ENCODE measurements at regions not wholly inside any gene's neighbourhood (a gene's known extent, or its start where the extent isn't known, plus 50 kb on each side); places are given as distances from the start of the nearest gene placed in this dataset.

DNA sequence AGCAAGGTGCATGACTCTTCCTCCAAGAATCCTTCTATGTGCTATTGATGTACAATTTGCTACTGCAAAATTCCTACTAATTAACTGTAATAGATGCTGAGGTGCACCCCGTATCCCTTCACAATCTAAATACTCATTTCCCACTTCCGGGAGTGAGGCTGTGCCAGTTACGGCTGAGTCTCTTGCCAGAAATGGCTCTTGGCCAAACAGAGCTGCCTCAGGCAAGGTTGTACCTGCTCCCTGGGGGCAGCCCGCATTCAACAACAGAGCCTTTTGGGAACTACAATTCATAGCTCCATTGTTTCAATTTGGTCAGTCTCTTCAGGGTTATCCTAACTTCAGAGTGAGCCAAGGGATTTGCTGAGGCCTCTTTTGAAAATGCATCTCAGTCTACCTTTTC lies 789.8 kb upstream of the MAP3K7 start:
- no peak for TF ChIP-seq CTCF (IDR thresholded peaks at IDR 0.05)
- no peak overlapping the region for H3K4me3 ChIP-seq
- DNase-seq (ENCODE audit: low spot score) = no peak
- no peak overlapping the region for H3K27ac ChIP-seq

- DNase-seq (ENCODE audit: low spot score) = no peak
- H3K4me3 ChIP-seq = no peak overlapping the region
- no peak overlapping the region for H3K27ac ChIP-seq
- TF ChIP-seq CTCF (IDR thresholded peaks at IDR 0.05) = no peak
Measured at GRCh38 chr6:91366781-91367180, 779.9 kb upstream of the MAP3K7 start.

- H3K27ac ChIP-seq = no peak overlapping the region
- TF ChIP-seq CTCF (IDR thresholded peaks at IDR 0.05) = no peak
- no peak overlapping the region for H3K4me3 ChIP-seq
- DNase-seq (ENCODE audit: low spot score) = no peak
Measured at GRCh38 chr6:91358986-91359385, 772.1 kb upstream of the MAP3K7 start.

DNA sequence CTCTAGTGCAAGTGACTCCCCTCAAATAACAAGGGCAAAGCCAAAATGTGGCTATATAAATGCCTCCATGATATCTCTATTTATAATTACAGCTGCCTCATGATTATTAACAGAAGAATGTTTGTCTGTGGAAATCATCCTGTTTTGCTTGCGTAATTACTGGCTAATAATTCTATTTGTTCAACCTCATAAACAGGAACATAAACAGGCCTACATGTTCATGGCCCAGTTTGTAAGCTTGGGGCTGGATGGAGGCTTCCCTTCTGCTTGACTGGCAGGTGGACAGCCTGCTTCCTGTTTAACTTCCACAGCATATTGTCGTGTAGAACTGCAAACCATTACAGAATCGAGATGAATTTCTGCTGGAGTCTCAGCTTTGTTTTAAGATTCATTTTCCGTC lies 766.0 kb upstream of the MAP3K7 start:
- no peak overlapping the region for H3K4me3 ChIP-seq
- DNase-seq (ENCODE audit: low spot score) = no peak
- no peak overlapping the region for H3K27ac ChIP-seq

DNA sequence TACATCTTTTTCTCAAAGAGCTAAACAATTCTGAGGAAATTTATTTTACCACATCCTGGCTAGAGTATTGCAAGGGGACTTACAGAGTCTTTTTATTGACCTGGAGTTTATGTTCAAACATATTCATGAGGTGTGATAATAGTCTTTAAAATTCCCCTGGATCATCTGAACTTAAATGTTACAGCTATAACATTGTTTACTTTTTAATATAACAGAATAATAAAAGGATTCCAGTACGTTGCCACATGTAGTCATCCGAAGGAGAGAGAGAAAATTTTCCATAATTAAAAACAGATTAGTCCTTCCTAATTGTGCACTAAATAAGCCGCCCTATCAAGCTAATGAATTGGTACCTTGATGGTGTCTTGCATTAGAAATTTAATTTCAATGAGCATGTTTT lies 765.4 kb upstream of the MAP3K7 start:
- no peak for TF ChIP-seq CTCF (IDR thresholded peaks at IDR 0.05)
- no peak for DNase-seq (ENCODE audit: low spot score)
- Histone ChIP-seq H3K27ac (no peak overlapping the region), H3K4me3 (no peak overlapping the region)

More for the DNA sequence above, 766.0 kb upstream of the MAP3K7 start:
- TF ChIP-seq CTCF (IDR thresholded peaks at IDR 0.05) = no peak

GRCh38 chr6:91350146-91350908 lies 763.5 kb upstream of the MAP3K7 start:
- no peak for DNase-seq (ENCODE audit: low spot score)
- Histone ChIP-seq H3K4me3 (no peak overlapping the region), H3K27ac (no peak overlapping the region)
- TF ChIP-seq CTCF (IDR thresholded peaks at IDR 0.05) = no peak

DNA sequence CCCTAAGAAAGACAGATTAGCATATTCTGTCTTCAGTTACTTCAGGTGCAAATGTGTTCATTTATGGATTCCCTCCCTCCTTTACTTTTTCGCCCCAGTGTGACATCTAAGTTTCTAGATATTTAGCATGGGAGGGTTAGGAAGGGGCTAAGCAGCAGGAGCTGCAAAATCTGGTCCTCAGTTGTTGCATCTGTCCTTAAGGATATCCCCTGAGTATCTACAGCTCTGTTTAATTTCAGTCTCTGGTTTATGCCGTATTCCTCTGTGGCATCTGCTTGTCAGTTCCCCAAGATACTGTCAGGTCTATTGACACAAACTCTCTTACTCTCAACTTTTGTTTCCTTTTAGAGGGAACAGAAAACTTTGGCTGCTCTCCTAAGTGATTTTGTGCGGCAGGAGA lies 754.6 kb upstream of the MAP3K7 start:
- TF ChIP-seq CTCF (IDR thresholded peaks at IDR 0.05) = no peak

More for the DNA sequence above, 754.6 kb upstream of the MAP3K7 start:
- Histone ChIP-seq H3K4me3 (no peak overlapping the region), H3K27ac (no peak overlapping the region)
- no peak for DNase-seq (ENCODE audit: low spot score)
